HG02588 (cell line): ENCODE measurements at regions not wholly inside any gene's neighbourhood (a gene's known extent, or its start where the extent isn't known, plus 50 kb on each side); places are given as distances from the start of the nearest gene placed in this dataset.

ENCODE experiments used
- ATAC-seq: cut with Tn5 transposase; IDR thresholded peaks from one replicate; pipeline ENCODE4 v1.9.1; 2021; ENCODE audit warnings: mild to moderate bottlenecking, moderate library complexity; ENCODE audit not compliant: unreplicated experiment

GRCh38 chr17:77898521-77899434 is 59.7 kb upstream of the TNRC6C start:
- no peak for ATAC-seq

- ATAC-seq, result no peak
Measured at GRCh38 chr17:77899498-77899897, 59.0 kb upstream of the TNRC6C start.

GRCh38 chr17:77901481-77901880 is 57.0 kb upstream of the TNRC6C start:
- no peak for ATAC-seq

DNA sequence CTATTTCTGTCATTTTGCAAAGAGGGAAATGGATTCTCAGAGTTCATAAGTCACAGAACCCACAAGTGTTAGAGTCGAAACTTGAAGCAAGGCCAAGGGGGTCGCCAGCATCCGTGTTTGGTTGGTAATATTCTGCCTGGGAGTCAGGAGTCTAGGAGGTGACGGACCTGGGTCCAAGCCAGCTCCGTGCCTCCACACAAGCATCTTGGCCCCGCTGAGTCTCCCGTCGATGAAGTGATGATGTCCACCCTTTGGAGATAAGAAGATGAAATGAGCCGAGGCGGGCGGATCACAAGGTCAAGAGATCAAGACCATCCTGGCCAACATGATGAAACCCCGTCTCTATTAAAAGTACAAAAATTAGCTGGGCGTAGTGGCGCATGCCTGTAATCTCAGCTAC is 53.2 kb upstream of the TNRC6C start:
- no peak for ATAC-seq

- no peak for ATAC-seq
Measured at GRCh38 chr17:77905766-77906165, 52.7 kb upstream of the TNRC6C start.

GRCh38 chr17:77906377-77906871 is 52.1 kb upstream of the TNRC6C start:
- ATAC-seq, result no peak

- no peak for ATAC-seq
Measured at GRCh38 chr17:77907497-77908461, 50.7 kb upstream of the TNRC6C start.

DNA sequence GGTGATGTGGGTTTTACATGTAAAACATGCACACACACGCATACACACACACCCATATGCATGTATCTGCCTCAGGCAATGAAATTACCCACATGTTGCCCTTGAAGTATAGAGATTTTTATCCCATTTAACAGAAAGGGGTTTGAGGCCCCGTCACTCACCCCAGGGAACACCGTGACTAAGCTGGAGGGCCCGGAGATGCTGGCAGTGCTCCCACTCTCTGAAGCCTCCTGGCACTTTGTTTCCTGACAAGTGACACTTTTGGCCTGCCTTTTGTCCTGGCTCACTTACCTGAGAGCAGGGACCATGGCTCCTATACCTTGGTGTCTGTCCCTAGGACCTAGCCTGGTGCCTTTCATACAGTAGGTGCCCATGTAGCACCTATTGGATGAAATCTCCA is 50.0 kb upstream of the TNRC6C start:
- ATAC-seq, result no peak
